ENCODE measurements at regions not wholly inside any gene's neighbourhood (a gene's known extent, or its start where the extent isn't known, plus 50 kb on each side); places are given as distances from the start of the nearest gene placed in this dataset.

DNA sequence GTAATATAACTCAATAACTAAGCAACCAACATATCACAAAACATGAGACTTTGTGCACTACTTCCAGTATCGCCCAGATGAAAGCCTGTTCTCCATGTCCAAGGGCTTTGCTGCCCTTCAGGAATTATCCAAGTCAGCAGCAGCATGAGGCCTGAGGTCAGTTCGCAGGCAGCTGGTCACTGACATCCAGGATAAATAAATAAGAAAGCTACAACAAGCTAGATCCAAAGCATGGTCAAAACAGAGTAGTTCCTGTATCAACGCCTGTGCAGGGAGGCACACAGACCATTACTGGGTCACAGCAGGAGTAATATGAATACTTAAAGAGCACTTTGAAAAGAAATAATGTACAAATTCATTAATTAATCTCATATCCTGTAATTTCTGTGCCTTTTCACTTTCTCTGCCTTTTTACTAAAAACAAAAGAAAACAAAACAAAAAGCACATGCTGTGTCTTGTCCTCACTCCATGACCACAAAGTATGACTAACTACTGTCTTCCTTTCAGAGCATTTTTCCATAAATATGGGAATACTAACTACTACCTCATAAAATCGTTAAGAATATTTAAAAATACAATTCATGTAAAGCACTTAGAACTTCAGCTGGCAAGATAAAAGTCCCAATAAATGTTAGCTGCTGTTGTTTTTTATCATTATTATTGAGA is 374.9 kb upstream of the IRAK1BP1 start:
- no peak for ATAC-seq
- H3K27ac Mint-ChIP-seq = no peak overlapping the region
- no peak overlapping the region for H3K4me3 Mint-ChIP-seq
- DNase-seq = no peak
- no peaks in the 10 kb centered on the region for H3K27me3 Mint-ChIP-seq
- no peaks in the 10 kb centered on the region for H3K4me1 Mint-ChIP-seq
- peaks cover 0 to 7% of the 10 kb centered on the region in 2 donors for H3K9me3 Mint-ChIP-seq

DNA sequence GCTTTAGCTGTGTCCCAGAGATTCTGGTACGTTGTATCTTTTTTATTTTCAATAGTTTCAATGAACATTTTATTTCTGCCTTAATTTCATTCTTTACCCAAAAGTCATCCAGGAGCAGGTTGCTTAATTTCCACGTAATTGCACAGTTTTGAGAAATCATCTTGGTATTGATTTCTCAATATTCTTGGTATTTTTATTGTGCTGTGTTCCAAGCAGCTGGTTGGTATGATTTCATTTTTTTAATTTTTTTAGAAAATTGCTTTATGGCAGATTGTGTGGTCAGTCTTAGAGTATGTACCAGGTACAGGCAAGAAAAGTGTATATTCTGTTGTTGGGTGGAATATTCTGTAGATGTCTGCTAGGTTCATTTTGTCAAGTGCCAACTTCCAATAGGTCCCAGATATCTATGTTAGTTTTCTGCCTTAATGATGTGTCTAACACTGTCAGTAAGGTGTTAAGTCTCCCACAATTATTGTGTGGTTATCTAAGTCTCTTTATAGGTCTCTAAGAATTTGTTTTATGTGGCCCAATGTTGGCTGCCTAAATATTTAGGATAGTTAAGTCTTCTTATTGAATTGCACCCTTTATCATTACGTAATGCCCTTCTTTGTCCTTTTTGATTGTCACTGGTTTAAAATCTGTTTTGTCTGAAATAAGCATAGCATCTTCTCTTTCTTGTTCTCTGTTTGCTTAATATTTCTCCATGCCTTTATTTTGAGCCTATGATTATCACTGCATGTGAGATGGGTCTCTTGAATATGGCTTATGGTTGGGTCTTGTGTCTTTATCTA is 366.9 kb upstream of the IRAK1BP1 start:
- Mint-ChIP-seq H3K27me3 (no peaks in the 10 kb centered on the region), H3K9me3 (peaks cover 7 to 13% of the 10 kb centered on the region in 2 donors), H3K4me3 (no peak overlapping the region), H3K4me1 (no peaks in the 10 kb centered on the region), H3K27ac (no peak overlapping the region)
- no peak for DNase-seq
- no peak for ATAC-seq

DNA sequence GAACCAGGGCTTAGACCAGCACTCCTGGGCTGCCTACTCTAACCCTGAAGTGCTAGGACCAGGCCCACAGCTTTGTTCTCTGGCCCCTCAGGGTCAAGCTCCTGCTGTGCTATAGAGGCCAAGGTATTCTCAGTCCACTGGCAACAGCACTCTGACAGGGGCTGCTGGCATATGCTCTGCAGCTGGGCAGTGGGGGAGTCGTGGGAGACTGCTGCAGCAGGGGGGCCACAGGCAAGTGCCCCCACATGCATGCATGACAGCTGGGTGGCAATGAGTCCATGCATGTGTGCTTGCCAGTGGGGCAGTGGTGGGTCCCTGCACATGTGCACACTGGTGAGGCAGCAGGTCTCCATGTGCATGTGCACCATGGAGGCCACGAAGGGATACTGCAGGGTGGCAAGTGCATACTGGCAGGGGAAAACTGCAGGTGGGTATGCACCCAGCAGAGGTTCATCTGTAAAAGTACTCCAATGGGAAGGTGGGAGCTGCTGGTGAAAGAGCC is 364.9 kb upstream of the IRAK1BP1 start:
- DNase-seq = no peak

DNA sequence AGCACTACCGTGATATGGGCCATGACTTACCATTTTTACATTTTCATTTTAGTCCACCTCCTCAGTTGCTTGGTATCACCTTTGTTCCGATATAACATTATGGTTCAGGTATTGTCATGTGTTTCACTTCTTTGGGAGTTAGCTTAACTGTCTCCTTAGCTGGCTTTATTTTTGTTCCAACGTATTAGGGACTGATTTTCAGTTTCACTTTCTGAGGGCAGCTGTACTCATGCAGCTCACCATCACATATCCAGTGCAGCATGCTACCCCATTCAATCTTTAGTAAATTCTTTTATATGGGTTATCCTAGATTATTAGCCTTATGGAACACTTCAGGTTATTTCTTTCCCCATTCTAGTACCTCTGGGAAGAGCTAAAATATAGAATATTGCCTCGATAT is 362.2 kb upstream of the IRAK1BP1 start:
- H3K27ac Mint-ChIP-seq = no peak overlapping the region
- no peaks in the 10 kb centered on the region for H3K4me1 Mint-ChIP-seq
- DNase-seq (no peak), ATAC-seq (no peak)
- peaks cover 22 to 24% of the 10 kb centered on the region in 2 donors for H3K9me3 Mint-ChIP-seq
- H3K27me3 Mint-ChIP-seq = no peaks in the 10 kb centered on the region
- H3K4me3 Mint-ChIP-seq = no peak overlapping the region

More for the DNA sequence above, 364.9 kb upstream of the IRAK1BP1 start:
- Mint-ChIP-seq H3K27ac (no peak overlapping the region), H3K9me3 (peaks cover 14 to 16% of the 10 kb centered on the region in 2 donors), H3K4me3 (no peak overlapping the region), H3K27me3 (no peaks in the 10 kb centered on the region), H3K4me1 (no peaks in the 10 kb centered on the region)
- ATAC-seq = no peak

DNA sequence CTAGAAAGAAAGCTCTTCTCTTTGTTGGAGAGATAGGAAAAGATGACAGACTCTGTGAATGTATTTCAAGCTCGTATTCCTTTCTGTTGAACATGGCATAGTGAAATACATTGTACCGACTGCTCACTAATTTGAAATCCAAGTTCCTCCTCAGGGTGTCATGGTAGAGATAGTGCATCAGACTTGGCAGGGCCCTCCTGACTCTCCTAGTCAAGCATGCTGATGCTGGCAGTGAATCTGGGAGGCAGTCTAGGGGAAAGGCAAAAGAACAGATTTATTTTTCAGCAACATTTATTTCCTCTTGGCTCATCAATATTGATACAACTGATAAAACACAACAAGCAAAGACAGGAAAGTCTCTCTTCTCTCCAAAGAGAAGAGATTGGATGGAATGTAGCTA is 356.3 kb upstream of the IRAK1BP1 start:
- H3K4me3 Mint-ChIP-seq = no peak overlapping the region
- H3K4me1 Mint-ChIP-seq = no peaks in the 10 kb centered on the region
- H3K9me3 Mint-ChIP-seq = peaks cover 21 to 24% of the 10 kb centered on the region in 2 donors
- no peaks in the 10 kb centered on the region for H3K27me3 Mint-ChIP-seq
- no peak overlapping the region for H3K27ac Mint-ChIP-seq
- ATAC-seq (no peak), DNase-seq (no peak)

DNA sequence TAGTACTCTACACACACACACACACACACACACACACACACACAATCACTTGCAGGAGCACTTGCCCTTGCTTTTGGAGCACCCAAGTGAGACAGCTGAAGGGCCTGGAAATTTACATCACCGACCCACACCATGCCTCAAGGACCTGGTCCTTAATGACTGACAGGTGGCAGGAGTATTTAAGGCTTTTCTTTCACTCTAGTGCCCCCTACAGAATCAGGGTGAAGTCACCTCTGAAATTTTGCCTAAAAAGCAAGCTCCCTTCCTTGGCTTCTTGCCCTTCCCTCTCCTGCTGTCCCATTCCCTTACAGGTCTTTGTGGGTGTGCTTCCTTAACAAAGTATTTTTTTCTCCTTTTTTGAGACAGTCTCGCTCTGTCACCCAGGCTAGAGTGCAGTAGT is 353.5 kb upstream of the IRAK1BP1 start:
- ATAC-seq (no peak), DNase-seq (no peak)
- H3K4me1 Mint-ChIP-seq = no peaks in the 10 kb centered on the region
- no peak overlapping the region for H3K4me3 Mint-ChIP-seq
- H3K9me3 Mint-ChIP-seq = peaks cover 3 to 7% of the 10 kb centered on the region in 2 donors
- no peaks in the 10 kb centered on the region for H3K27me3 Mint-ChIP-seq
- H3K27ac Mint-ChIP-seq = no peak overlapping the region

DNA sequence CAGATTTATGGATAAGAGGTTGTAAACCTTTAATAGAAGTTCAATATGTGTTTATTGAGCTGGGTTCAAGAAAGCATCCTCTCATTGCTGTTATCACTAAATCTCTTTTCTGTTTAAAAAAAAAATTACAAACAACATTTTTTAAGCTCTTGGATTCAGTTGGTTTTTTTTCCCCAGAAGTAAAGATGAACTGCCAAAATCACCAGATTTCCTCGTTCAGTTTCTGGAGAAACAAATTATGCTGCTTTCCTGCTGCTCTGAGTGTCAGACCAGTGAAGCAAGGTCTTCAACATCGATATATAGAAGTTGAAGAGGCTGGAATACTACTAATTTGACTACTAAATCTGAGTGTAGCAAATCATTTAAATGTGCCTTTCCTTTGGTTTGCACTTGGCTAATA is 352.1 kb upstream of the IRAK1BP1 start:
- no peaks in the 10 kb centered on the region for H3K4me1 Mint-ChIP-seq
- H3K9me3 Mint-ChIP-seq = no peaks in the 10 kb centered on the region
- no peaks in the 10 kb centered on the region for H3K27me3 Mint-ChIP-seq
- H3K4me3 Mint-ChIP-seq = no peak overlapping the region
- ATAC-seq = no peak
- no peak overlapping the region for H3K27ac Mint-ChIP-seq
- no peak for DNase-seq

DNA sequence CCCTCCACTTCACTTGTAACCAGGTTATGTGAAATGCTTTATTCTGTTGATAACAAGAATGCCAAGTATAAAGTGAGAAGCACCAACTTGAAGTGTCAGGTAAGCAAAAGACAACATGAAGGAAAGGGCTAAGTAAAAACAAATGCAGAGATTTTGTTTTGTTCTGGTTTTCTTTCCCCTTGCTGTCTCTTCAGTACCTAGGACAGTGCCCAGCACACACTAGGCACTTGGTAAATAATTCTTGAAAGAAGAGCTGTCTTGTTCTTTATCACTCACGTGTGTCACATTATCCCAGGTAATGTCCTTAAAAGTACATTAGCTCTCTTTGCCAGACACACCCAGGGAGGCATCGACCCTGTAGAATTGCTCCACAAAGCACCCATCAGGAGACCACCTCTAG is 350.0 kb upstream of the IRAK1BP1 start:
- Mint-ChIP-seq H3K27me3 (no peaks in the 10 kb centered on the region), H3K4me3 (no peak overlapping the region), H3K27ac (no peak overlapping the region), H3K4me1 (no peaks in the 10 kb centered on the region), H3K9me3 (no peaks in the 10 kb centered on the region)
- ATAC-seq (no peak), DNase-seq (no peak)

DNA sequence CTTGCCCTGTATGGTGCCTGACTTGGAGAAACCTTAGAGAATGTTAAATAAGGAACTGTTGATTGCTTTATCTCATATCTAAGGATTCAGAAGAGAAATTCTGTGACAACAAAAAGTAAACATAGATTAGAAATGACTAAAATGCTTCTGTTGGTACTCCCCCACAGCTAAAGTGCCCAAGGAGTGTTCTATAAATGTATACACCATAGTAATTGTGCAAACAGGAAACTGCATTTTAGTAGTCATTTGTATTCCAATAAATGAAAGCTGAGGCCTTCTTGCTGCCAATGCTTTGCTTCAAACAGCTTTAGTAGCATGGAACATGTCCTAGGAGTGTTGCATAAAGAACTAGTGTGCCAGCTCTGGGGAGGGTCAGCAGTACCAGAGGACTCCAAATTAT is 343.7 kb upstream of the IRAK1BP1 start:
- DNase-seq = no peak
- no peak overlapping the region for H3K27ac Mint-ChIP-seq
- H3K4me3 Mint-ChIP-seq = no peak overlapping the region
- ATAC-seq = no peak
- no peaks in the 10 kb centered on the region for H3K27me3 Mint-ChIP-seq
- no peaks in the 10 kb centered on the region for H3K9me3 Mint-ChIP-seq
- H3K4me1 Mint-ChIP-seq = no peaks in the 10 kb centered on the region

DNA sequence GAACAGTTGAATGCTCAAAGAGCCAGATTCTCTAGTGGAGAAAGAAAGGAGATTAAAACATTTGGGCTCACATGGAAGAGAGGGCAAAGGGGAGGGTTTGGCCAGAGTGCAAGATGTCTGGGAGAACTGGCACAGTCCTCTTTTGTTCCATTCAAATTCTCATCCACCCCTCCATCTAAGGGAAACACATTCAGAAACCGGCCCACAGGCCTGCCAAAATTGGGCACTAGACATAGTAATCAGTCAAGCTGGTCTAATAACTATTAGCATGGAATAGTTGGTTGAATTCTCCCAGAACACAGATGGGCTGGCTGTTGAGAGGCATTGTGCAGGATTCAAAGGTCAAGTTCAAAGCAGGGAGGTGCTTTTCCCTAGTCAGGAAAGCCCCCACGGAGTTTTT is 341.4 kb upstream of the IRAK1BP1 start:
- Mint-ChIP-seq H3K4me1 (no peaks in the 10 kb centered on the region), H3K27me3 (no peaks in the 10 kb centered on the region), H3K9me3 (no peaks in the 10 kb centered on the region), H3K27ac (no peak overlapping the region), H3K4me3 (no peak overlapping the region)
- no peak for ATAC-seq
- DNase-seq = no peak

DNA sequence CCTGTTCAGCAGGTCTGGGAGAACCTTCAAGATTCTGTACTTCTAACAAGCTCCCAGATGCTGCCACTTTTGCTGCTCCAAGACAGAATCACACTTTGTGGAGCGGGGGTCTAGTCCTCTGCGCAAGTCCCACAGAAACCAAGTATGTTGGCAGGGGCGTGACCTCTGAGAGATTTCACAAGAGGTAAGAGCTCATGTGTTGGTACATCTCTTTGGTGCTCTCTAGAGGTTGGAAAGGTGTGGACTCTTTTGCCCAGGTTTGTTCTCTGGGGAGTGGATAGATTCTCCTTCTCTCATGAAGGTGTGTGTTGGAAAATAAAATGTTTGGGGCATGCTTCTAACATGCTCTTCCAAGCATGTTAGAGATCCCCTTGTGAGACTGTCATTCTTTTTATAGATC is 340.9 kb upstream of the IRAK1BP1 start:
- no peaks in the 10 kb centered on the region for H3K27me3 Mint-ChIP-seq
- no peak overlapping the region for H3K27ac Mint-ChIP-seq
- no peak for DNase-seq
- H3K4me1 Mint-ChIP-seq = no peaks in the 10 kb centered on the region
- no peak overlapping the region for H3K4me3 Mint-ChIP-seq
- ATAC-seq = no peak
- no peaks in the 10 kb centered on the region for H3K9me3 Mint-ChIP-seq

DNA sequence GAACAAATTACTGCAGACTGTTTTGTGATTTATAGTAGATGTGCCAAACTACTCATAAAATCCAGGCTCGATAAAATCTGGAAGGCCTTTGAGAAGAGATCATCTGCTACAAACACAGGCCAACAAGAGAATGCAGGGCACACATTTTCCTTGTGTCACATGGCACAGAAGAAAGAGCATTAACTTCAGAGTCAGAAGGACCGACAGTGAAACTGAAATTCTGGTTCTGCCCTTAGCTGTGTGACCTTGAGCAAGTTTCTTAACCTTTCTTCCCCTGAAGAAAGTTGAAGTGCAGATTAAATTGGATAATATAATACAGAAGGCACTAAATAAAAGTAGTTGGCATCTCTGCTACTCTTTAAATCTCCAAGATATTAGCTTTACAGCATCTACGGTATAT is 338.4 kb upstream of the IRAK1BP1 start:
- Mint-ChIP-seq H3K27ac (no peak overlapping the region), H3K27me3 (no peaks in the 10 kb centered on the region), H3K4me3 (no peak overlapping the region), H3K9me3 (no peaks in the 10 kb centered on the region), H3K4me1 (no peaks in the 10 kb centered on the region)
- DNase-seq (no peak), ATAC-seq (no peak)

DNA sequence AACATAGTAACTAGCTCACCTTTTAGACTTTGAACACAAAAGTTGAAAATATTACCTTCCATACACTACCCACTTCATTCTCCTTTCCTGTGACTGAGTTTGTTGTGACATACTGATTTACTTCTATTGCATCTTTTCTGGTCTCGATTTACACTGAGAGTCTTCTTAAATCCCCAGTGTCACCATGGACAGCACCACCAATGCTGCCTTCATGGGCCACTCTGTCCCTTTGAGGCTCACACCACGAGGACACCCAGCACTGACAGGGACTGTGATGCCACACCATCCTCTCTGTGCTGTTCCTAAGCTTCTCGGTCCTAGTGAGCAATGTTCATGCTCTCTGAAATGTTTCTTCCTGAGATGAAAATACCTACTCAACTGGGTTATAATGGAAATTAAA is 337.1 kb upstream of the IRAK1BP1 start:
- H3K9me3 Mint-ChIP-seq = no peaks in the 10 kb centered on the region
- H3K4me1 Mint-ChIP-seq = no peaks in the 10 kb centered on the region
- no peaks in the 10 kb centered on the region for H3K27me3 Mint-ChIP-seq
- no peak for DNase-seq
- H3K4me3 Mint-ChIP-seq = no peak overlapping the region
- ATAC-seq = no peak
- H3K27ac Mint-ChIP-seq = no peak overlapping the region

DNA sequence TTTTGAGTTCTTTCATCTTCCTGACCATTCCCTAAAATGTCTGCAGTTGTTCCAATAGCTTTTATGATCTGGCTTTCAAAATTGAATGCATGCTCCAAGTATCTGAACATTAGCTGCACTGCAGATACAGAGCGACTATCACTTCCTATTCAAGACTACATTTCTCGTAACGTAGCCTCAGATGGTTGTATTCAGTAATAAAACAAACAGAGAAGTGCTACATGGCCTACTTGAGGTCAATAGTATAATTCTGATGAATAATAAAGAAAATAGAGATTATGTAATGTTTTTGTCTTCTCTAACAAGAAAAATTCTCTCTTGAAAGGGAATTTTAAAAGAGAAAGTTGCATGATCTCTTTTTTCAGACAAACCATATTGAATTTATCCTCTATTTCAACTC is 333.9 kb upstream of the IRAK1BP1 start:
- no peak for ATAC-seq
- Mint-ChIP-seq H3K4me1 (no peaks in the 10 kb centered on the region), H3K9me3 (no peaks in the 10 kb centered on the region), H3K27ac (no peak overlapping the region), H3K4me3 (no peak overlapping the region), H3K27me3 (no peaks in the 10 kb centered on the region)
- no peak for DNase-seq

DNA sequence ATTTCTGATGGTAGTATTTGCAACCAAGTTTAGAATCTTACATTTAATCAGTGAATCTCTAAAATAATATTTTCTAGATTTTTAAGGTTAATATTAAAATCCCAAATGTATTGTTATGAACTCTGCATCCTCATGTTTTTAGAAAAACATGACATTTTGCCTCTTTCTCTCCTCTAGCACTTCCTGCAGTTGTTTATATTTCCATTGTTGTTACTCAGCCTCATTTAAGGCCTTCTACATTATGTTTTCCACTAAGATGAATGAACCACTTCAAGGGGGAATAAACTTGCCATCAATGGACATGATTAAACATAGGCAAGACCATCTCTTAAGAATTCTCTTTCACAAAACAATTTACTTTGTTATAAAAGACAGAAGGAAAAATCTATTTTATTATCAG is 333.5 kb upstream of the IRAK1BP1 start:
- ATAC-seq = no peak
- H3K9me3 Mint-ChIP-seq = no peaks in the 10 kb centered on the region
- no peaks in the 10 kb centered on the region for H3K4me1 Mint-ChIP-seq

DNA sequence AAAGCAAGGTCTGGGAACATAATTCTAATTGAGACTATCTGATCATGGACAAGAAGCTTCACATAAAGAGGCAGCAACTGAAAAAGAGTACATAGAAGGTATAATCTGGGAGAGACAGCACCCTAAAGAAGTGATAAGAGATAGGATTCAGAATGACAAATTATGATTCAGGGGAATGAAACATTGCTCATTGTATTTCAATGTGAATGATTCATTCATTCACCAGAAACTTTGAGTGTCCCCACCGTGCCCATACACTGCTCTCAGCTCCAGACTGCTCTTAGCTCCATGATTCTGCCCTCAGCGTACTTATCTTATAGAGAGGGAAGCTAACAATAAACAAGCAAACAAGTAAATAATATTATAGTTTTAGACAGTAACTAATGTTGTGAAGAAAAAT is 329.3 kb upstream of the IRAK1BP1 start:
- Mint-ChIP-seq H3K4me3 (no peak overlapping the region), H3K4me1 (no peaks in the 10 kb centered on the region), H3K9me3 (no peaks in the 10 kb centered on the region), H3K27me3 (no peaks in the 10 kb centered on the region), H3K27ac (no peak overlapping the region)
- ATAC-seq (no peak), DNase-seq (no peak)

More for the DNA sequence above, 333.5 kb upstream of the IRAK1BP1 start:
- H3K4me3 Mint-ChIP-seq = no peak overlapping the region
- DNase-seq = no peak
- no peaks in the 10 kb centered on the region for H3K27me3 Mint-ChIP-seq
- H3K27ac Mint-ChIP-seq = no peak overlapping the region

All from stimulated activated naive CD8-positive, alpha-beta T cell treated with anti-CD3 and anti-CD28 coated beads, Interleukin-15, amount 100 ng/mL, for 72 hours (primary cell).